GM21515 (cell line): ENCODE measurements at regions not wholly inside any gene's neighbourhood (a gene's known extent, or its start where the extent isn't known, plus 50 kb on each side); places are given as distances from the start of the nearest gene placed in this dataset.
A peak's percentile ranks its signal among the peaks of the same experiment; 100 is the strongest.
"Not testable (repeated sequence)": the region's sequence is repeated elsewhere in the genome, so short reads cannot be mapped to it uniquely, and the experiment has no call there.

Source experiments
- ATAC-seq: cut with Tn5 transposase; IDR thresholded peaks from one replicate; pipeline ENCODE4 v1.9.1; 2021; ENCODE audit not compliant: unreplicated experiment

GRCh38 chr12:24379433-24379832 is 430.0 kb upstream of the SOX5 start:
- no peak for ATAC-seq

GRCh38 chr12:24378548-24379407 is 429.3 kb upstream of the SOX5 start:
- peak; percentile 72 for ATAC-seq

GRCh38 chr12:24374452-24374851 is 425.0 kb upstream of the SOX5 start:
- no peak for ATAC-seq

- ATAC-seq = no peak
Observed at GRCh38 chr12:24373004-24373403, 423.5 kb upstream of the SOX5 start.

GRCh38 chr12:24366514-24366913 is 417.0 kb upstream of the SOX5 start:
- no peak for ATAC-seq

- ATAC-seq = no peak
Observed at GRCh38 chr12:24364921-24365320, 415.5 kb upstream of the SOX5 start.

- ATAC-seq = no peak
Observed at GRCh38 chr12:24363177-24363754, 413.8 kb upstream of the SOX5 start.

GRCh38 chr12:24361877-24362580 is 412.6 kb upstream of the SOX5 start:
- no peak for ATAC-seq

- peak; percentile 65 for ATAC-seq
Observed at GRCh38 chr12:24360907-24361306, 411.4 kb upstream of the SOX5 start.

- ATAC-seq = peak; percentile 35
Observed at GRCh38 chr12:24360461-24360860, 411.0 kb upstream of the SOX5 start.

GRCh38 chr12:24360057-24360456 is 410.6 kb upstream of the SOX5 start:
- no peak for ATAC-seq

GRCh38 chr12:24359418-24359817 is 409.9 kb upstream of the SOX5 start:
- ATAC-seq = no peak

- peak; percentile 69 for ATAC-seq
Observed at GRCh38 chr12:24356240-24356804, 406.9 kb upstream of the SOX5 start.

GRCh38 chr12:24352363-24352762 is 402.9 kb upstream of the SOX5 start:
- ATAC-seq = no peak

GRCh38 chr12:24349051-24349799 is 399.8 kb upstream of the SOX5 start:
- ATAC-seq = no peak

GRCh38 chr12:24348180-24348579 is 398.7 kb upstream of the SOX5 start:
- ATAC-seq = not testable (repeated sequence)

- ATAC-seq = no peak
Observed at GRCh38 chr12:24328261-24328660, 378.8 kb upstream of the SOX5 start.

- no peak for ATAC-seq
Observed at GRCh38 chr12:24325331-24325730, 375.9 kb upstream of the SOX5 start.

GRCh38 chr12:24307716-24308335 is 358.4 kb upstream of the SOX5 start:
- no peak for ATAC-seq

GRCh38 chr12:24307153-24307552 is 357.7 kb upstream of the SOX5 start:
- no peak for ATAC-seq
